Sigmoid colon (tissue), 6 donors: ENCODE measurements at regions not wholly inside any gene's neighbourhood (a gene's known extent, or its start where the extent isn't known, plus 50 kb on each side); places are given as distances from the start of the nearest gene placed in this dataset.

Experiments used
- DNase-seq: peaks from one replicate; pipeline ENCODE4 v3.0.0-alpha.2; 2019
- H3K27ac ChIP-seq, 4 donors: fragments of 200-600 bp; sonication (generic); one replicate each; pipeline ENCODE4 v1.5.1; 2016 to 2019; ENCODE audit warnings: mild to moderate bottlenecking in 1 of 4
- H3K27me3 ChIP-seq, 3 donors: fragments of 200-600 bp; sonication (generic); one replicate each; pipeline ENCODE4 v1.5.1; 2019; ENCODE audit warnings: mild to moderate bottlenecking in 1 of 3
- H3K36me3 ChIP-seq, 4 donors: fragments of 200-600 bp; sonication (generic); one replicate each; pipeline ENCODE4 v1.5.1; 2016 to 2019
- H3K4me1 ChIP-seq, 4 donors: fragments of 200-600 bp; sonication (generic); one replicate each; pipeline ENCODE4 v1.5.1; 2017 to 2019
- H3K4me3 ChIP-seq, 4 donors: fragments of 200-600 bp; sonication (generic); one replicate each; pipeline ENCODE4 v1.5.1; 2017 to 2019; ENCODE audit warnings: mild to moderate bottlenecking in 2 of 4, moderate library complexity in 1 of 4
- H3K9me3 ChIP-seq, 4 donors: fragments of 200-600 bp in 3 of 4; sonication (generic) in 3 of 4; one replicate each; pipeline versions ENCODE4 v1.5.1 to v1.6.1; 2013 to 2019
- EP300 ChIP-seq, 4 donors: sonication (generic); formaldehyde crosslinking; IDR thresholded peaks; one replicate each; pipeline ENCODE4 v1.6.1; 2017; ENCODE audit warnings: antibody characterized with exemption in 4 of 4
- POLR2A ChIP-seq, 2 donors: fragments of 450-650 bp; IDR thresholded peaks; one replicate each; pipeline ENCODE4 v1.6.1; 2016; ENCODE audit warnings: antibody characterized with exemption in 2 of 2, mild to moderate bottlenecking in 2 of 2, moderate library complexity in 2 of 2
- POLR2AphosphoS5 ChIP-seq, 4 donors: sonication (generic); formaldehyde crosslinking; IDR thresholded peaks; one replicate each; pipeline ENCODE4 v1.6.1; 2017; ENCODE audit warnings: antibody characterized with exemption in 4 of 4
- WGBS, 2 donors: extraction: QIAGEN DNeasy Blood & Tissue Kit; methylation state at CpG; one replicate each; pipeline ENCODE4 v1.1.7; 2013; 5-methylcytosine and 5-hydroxymethylcytosine counted together
- intact Hi-C: fragments of 100-400 bp; cut with DNase I; formaldehyde crosslinking; loops from one replicate; pipeline ENCODE4 v1.15.1; 2023
- TF ChIP-seq, protein P1 (sequence below), 4 experiments: fragments of 450-650 bp in 3 of 4; fragments of 200-600 bp in 1 of 4; IDR thresholded peaks; one replicate each; pipeline ENCODE4 v1.5.1; 2016 to 2019; ENCODE audit warnings: antibody characterized with exemption in 4 of 4, mild to moderate bottlenecking in 3 of 4, moderate library complexity in 2 of 4
- donor health status: healthy with polysubstance abuse.
- donor health status: healthy.

DNA sequence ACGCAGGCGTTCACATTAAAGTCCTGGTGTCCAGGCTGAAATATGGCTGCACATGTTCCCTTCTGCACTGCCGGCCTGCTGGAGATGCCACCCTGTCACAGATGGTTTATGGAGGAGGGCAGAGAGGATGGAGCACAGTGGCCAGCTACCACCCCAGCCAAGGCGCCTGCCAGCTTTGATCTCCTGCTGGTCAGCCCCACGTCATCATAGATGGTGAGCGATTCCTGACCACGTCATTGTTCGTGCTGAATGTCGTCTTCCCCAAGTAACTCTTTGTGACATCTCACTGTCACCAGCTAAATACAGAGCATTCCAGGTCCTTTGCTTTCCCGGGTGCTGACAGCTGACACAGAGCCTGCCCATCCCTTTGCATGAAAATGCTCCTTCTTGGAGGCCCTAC, 248.3 kb downstream of the TTC32 start:
- intact Hi-C loops = no loop called here
- DNase-seq = no peak
- Histone ChIP-seq H3K27ac (no peak overlapping the region), H3K36me3 (no peaks in the 10 kb centered on the region), H3K4me3 (no peak overlapping the region), H3K27me3 (no peaks in the 10 kb centered on the region), H3K4me1 (no peaks in the 10 kb centered on the region), H3K9me3 (no peaks in the 10 kb centered on the region)
- 91 to 95% methylated on average over 10 of the region's 10 CpGs for WGBS, 2 donors
- TF ChIP-seq POLR2AphosphoS5 (IDR thresholded peaks at IDR 0.05) (no peak), POLR2A (IDR thresholded peaks at IDR 0.05) (no peak), EP300 (IDR thresholded peaks at IDR 0.05) (no peak)
- TF ChIP-seq, protein P1, sequence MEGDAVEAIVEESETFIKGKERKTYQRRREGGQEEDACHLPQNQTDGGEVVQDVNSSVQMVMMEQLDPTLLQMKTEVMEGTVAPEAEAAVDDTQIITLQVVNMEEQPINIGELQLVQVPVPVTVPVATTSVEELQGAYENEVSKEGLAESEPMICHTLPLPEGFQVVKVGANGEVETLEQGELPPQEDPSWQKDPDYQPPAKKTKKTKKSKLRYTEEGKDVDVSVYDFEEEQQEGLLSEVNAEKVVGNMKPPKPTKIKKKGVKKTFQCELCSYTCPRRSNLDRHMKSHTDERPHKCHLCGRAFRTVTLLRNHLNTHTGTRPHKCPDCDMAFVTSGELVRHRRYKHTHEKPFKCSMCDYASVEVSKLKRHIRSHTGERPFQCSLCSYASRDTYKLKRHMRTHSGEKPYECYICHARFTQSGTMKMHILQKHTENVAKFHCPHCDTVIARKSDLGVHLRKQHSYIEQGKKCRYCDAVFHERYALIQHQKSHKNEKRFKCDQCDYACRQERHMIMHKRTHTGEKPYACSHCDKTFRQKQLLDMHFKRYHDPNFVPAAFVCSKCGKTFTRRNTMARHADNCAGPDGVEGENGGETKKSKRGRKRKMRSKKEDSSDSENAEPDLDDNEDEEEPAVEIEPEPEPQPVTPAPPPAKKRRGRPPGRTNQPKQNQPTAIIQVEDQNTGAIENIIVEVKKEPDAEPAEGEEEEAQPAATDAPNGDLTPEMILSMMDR (IDR thresholded peaks at IDR 0.05) = no peak

DNA sequence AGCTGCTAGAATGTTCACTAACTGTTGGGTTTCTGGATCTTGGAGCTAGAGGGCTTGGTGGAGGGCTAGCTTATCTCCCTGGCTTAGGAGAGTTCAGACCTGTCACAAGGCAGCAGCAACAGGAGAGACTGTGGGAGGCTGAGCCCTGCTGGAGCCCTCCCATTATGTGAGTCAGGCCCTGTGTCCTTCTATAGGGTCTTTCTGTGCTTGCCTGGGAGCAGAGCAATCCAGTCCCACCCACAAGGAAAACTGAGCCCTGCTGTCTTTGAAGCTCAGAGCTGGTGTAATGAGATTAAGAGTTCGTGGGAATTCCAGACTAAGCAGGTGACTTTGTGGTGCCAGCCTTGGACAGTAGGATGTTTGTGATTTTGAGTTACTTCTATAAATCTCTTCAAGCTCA, 249.0 kb downstream of the TTC32 start:
- WGBS, 2 donors = 71 to 75% methylated on average over 1 of the region's 1 CpG
- Histone ChIP-seq H3K36me3 (no peaks in the 10 kb centered on the region), H3K4me1 (no peaks in the 10 kb centered on the region), H3K9me3 (no peaks in the 10 kb centered on the region), H3K27ac (no peak overlapping the region), H3K27me3 (no peaks in the 10 kb centered on the region), H3K4me3 (no peak overlapping the region)
- no peak for DNase-seq
- intact Hi-C loops = no loop called here
- TF ChIP-seq POLR2A (IDR thresholded peaks at IDR 0.05) (no peak), POLR2AphosphoS5 (IDR thresholded peaks at IDR 0.05) (no peak), EP300 (IDR thresholded peaks at IDR 0.05) (no peak)
- TF ChIP-seq, protein P1 (IDR thresholded peaks at IDR 0.05) = no peak

DNA sequence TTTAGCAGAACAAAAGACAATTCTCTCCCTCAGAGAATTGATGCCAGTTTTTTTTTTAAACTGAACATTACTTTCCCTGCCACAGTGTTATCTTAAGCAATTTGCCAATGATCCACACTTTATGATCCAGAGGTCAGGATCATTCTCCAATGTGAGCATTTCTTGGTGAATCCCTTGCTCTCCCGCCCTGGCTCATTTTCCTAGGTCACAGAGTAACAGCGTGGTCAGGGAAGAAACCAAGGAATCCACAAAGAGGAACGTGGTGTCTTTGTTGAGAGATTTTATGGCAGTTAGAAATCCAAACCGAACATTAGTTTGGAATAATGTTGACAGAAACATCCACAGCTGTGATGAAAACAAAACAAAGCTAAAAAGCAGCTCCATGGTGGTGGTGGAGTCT, 250.3 kb downstream of the TTC32 start:
- no peaks in the 10 kb centered on the region for H3K36me3 ChIP-seq
- H3K27ac ChIP-seq = no peak overlapping the region
- WGBS, 2 donors = 13 to 53% methylated on average over 4 of the region's 4 CpGs
- intact Hi-C loops = no loop called here
- no peak overlapping the region for H3K4me3 ChIP-seq
- H3K4me1 ChIP-seq = no peaks in the 10 kb centered on the region
- no peak for TF ChIP-seq POLR2A (IDR thresholded peaks at IDR 0.05)
- no peak for TF ChIP-seq EP300 (IDR thresholded peaks at IDR 0.05)
- no peak for TF ChIP-seq POLR2AphosphoS5 (IDR thresholded peaks at IDR 0.05)
- TF ChIP-seq, protein P1 (IDR thresholded peaks at IDR 0.05) = no peak
- no peaks in the 10 kb centered on the region for H3K27me3 ChIP-seq
- no peak for DNase-seq
- H3K9me3 ChIP-seq = no peaks in the 10 kb centered on the region

DNA sequence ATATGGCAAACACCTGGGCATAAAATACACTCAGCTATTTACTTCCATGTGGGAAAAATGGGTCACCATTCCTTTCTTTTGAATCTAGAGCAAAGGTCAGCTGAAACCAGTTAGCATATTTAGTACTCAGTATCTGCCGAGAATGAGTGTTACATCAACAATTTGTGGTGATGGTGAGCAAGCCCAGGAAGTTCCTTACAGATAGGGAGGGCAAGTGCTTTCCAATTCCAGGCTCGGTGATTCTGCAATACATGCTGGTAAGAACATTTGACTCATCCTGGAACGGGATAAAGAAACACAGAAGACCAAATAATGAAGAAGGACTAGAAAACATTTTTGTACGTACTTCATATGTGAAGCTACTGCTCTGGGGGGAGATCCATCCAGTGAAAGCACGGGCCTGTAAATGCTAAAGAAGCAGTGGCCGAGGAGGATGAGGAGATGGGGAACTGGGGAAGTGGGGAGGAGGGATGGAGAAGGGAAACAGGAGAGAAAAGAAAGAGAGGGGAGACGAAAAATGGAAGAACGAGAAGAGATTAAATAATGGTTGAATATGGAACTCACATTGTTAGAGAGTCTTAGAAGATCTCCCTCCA, 251.9 kb downstream of the TTC32 start:
- Histone ChIP-seq H3K36me3 (no peaks in the 10 kb centered on the region), H3K27ac (peak overlapping the region in 1 of 4 donors; percentile 38), H3K9me3 (no peaks in the 10 kb centered on the region), H3K4me1 (no peaks in the 10 kb centered on the region), H3K4me3 (no peak overlapping the region), H3K27me3 (no peaks in the 10 kb centered on the region)
- whole genome bisulfite sequencing, 2 donors = 79 to 84% methylated on average over 8 of the region's 8 CpGs
- intact Hi-C loops = no loop called here
- TF ChIP-seq POLR2AphosphoS5 (IDR thresholded peaks at IDR 0.05) = peak in 2 of 4 donors; percentile 34 to 70
- TF ChIP-seq EP300 (IDR thresholded peaks at IDR 0.05) = no peak
- DNase-seq = peak; percentile 82

DNA sequence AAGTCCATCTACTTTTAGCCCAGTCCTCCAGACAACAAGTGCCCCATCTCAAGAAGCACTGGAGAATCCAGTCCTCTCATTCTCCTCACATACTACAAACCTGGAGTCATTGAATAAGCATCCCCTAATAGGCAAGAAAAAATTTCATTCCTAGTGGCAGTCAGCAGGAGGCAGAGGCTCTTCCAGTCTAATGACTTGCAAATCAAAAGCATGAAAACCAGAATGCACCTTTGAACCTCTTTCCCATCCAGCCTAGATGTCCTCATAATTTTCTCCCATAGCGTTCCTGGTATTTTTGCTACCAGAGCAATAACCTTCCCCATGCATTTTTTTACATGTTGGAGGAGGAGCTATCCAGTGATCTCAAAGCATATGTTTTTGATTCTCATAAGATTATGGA, 252.6 kb downstream of the TTC32 start:
- DNase-seq = no peak
- Histone ChIP-seq H3K4me1 (no peaks in the 10 kb centered on the region), H3K4me3 (no peak overlapping the region), H3K9me3 (no peaks in the 10 kb centered on the region), H3K27me3 (no peaks in the 10 kb centered on the region), H3K36me3 (no peaks in the 10 kb centered on the region), H3K27ac (peak overlapping the region in 1 of 4 donors; percentile 29)
- WGBS, 2 donors = 89 to 93% methylated on average over 1 of the region's 1 CpG
- intact Hi-C loops = no loop called here
- TF ChIP-seq POLR2A (IDR thresholded peaks at IDR 0.05) (no peak), EP300 (IDR thresholded peaks at IDR 0.05) (no peak), POLR2AphosphoS5 (IDR thresholded peaks at IDR 0.05) (no peak)
- TF ChIP-seq, protein P1 (IDR thresholded peaks at IDR 0.05) = no peak
